ENCODE measurements at regions not wholly inside any gene's neighbourhood (a gene's known extent, or its start where the extent isn't known, plus 50 kb on each side); places are given as distances from the start of the nearest gene placed in this dataset.

GRCh38 chr22:22359465-22359864 is 114.9 kb downstream of the VPREB1 start:
- no peak for DNase-seq
- Histone ChIP-seq H3K27ac (no peak overlapping the region), H3K36me3 (no peaks in the 10 kb centered on the region), H3K9me3 (no peaks in the 10 kb centered on the region), H3K27me3 (no peaks in the 10 kb centered on the region), H3K4me3 (no peak overlapping the region), H3K4me1 (peaks cover 0 to 12% (median 0%) of the 10 kb centered on the region in 4 donors)
- TF ChIP-seq CTCF (IDR thresholded peaks at IDR 0.05) = no peak
- TF ChIP-seq POLR2A (IDR thresholded peaks at IDR 0.05) = no peak

- Histone ChIP-seq H3K27me3 (no peaks in the 10 kb centered on the region), H3K36me3 (no peaks in the 10 kb centered on the region), H3K9me3 (no peaks in the 10 kb centered on the region), H3K4me3 (no peak overlapping the region), H3K27ac (no peak overlapping the region), H3K4me1 (peaks cover 0 to 12% (median 0%) of the 10 kb centered on the region in 4 donors)
- no peak for DNase-seq
- TF ChIP-seq CTCF (IDR thresholded peaks at IDR 0.05) = no peak
- no peak for TF ChIP-seq POLR2A (IDR thresholded peaks at IDR 0.05)
Measured at GRCh38 chr22:22360014-22360413, 115.4 kb downstream of the VPREB1 start.

DNA sequence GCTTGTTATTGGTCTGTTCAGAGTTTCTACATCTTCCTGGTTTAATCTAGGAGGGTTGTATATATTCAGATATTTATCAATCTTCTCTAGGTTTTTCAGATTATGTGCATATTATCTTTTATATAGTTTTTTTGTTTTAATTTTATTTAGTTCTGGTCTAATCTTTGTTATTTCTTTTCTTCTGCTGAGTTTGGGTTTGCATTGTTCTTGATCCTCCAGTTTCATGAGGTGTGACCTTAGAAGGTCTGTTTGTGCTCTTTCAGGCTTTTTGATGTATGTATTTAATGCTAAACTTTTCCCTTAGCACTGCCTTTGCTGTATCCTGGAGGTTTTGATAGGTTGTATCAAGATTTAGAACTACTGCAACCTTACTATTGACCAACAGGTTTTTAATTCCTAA is 117.7 kb downstream of the VPREB1 start:
- Histone ChIP-seq H3K27ac (no peak overlapping the region), H3K27me3 (no peaks in the 10 kb centered on the region), H3K36me3 (no peaks in the 10 kb centered on the region), H3K4me3 (no peak overlapping the region), H3K9me3 (no peaks in the 10 kb centered on the region), H3K4me1 (peaks cover 0 to 8% (median 0%) of the 10 kb centered on the region in 4 donors)
- TF ChIP-seq POLR2A (IDR thresholded peaks at IDR 0.05) (no peak), CTCF (IDR thresholded peaks at IDR 0.05) (no peak)
- no peak for DNase-seq

DNA sequence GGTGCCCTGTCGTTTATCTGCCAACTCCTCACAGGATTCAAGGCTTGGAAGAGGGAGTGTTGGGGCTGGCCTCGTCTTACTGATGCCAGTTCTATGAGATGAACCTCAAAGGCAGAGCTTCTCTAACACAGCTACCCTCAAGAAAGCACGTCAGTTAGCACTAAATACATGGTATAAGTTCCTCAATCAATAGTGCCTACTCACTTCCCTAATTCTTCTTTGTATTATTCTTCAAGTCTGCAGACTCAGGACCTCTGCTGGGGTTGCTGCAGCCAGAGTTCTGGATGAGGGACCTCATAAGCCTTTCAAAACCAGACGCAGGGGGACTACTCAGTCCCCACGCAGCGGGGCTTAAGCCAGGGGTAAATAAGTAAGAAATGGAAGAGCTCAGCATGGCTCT is 118.3 kb downstream of the VPREB1 start:
- no peak overlapping the region for H3K27ac ChIP-seq
- no peaks in the 10 kb centered on the region for H3K36me3 ChIP-seq
- H3K9me3 ChIP-seq = no peaks in the 10 kb centered on the region
- TF ChIP-seq POLR2A (IDR thresholded peaks at IDR 0.05) (no peak), CTCF (IDR thresholded peaks at IDR 0.05) (no peak)
- no peak overlapping the region for H3K4me3 ChIP-seq
- peaks cover 0 to 8% (median 0%) of the 10 kb centered on the region in 4 donors for H3K4me1 ChIP-seq
- DNase-seq = no peak
- no peaks in the 10 kb centered on the region for H3K27me3 ChIP-seq

DNA sequence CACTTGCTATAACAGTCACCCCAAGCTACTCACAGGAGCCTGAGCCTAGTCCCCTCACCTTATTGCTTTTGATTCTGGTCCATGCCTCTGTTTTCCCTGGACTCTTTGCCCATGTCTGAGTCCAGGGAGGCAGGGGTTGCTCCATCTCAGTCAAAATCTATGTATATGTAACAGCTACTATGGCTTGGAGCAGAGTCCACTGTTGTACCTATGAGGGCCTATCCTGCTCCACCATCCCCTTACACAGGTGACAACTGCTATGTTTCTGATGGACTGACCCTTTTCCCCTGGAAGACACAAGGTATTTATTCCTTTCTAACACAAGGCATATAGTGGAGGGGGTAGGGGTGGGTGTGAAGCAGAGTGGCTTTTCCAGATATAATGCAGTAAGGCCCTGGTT is 119.6 kb downstream of the VPREB1 start:
- no peak for TF ChIP-seq CTCF (IDR thresholded peaks at IDR 0.05)
- no peak for TF ChIP-seq POLR2A (IDR thresholded peaks at IDR 0.05)
- Histone ChIP-seq H3K4me3 (no peak overlapping the region), H3K4me1 (peaks cover 0 to 8% (median 0%) of the 10 kb centered on the region in 4 donors), H3K27ac (no peak overlapping the region), H3K27me3 (no peaks in the 10 kb centered on the region), H3K36me3 (no peaks in the 10 kb centered on the region), H3K9me3 (no peaks in the 10 kb centered on the region)
- no peak for DNase-seq

DNA sequence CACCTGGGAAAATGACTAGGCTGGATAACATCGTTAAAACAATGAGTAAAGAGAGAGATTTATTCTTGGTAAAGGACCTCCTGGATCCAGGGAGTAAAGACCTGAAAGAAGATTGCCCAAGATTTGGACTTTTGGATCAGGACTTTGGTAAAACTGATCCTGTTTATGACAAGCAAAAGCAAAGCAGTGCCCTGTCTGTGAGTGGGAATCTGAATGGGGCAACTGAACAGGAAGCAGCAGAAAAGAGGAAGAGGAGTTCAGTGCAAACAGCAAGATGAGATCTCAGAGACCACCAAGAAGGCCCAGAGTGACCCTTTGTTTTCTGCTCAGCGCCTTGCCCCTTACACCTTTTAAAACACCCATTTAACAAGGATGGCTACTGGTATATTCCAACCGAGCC is 122.0 kb downstream of the VPREB1 start:
- Histone ChIP-seq H3K36me3 (no peaks in the 10 kb centered on the region), H3K9me3 (no peaks in the 10 kb centered on the region), H3K4me1 (peaks cover 0 to 8% (median 0%) of the 10 kb centered on the region in 4 donors), H3K27me3 (no peaks in the 10 kb centered on the region), H3K27ac (no peak overlapping the region), H3K4me3 (no peak overlapping the region)
- no peak for DNase-seq
- TF ChIP-seq CTCF (IDR thresholded peaks at IDR 0.05) (no peak), POLR2A (IDR thresholded peaks at IDR 0.05) (no peak)
